OCI-LY1 (cell line): ENCODE measurements at regions not wholly inside any gene's neighbourhood (a gene's known extent, or its start where the extent isn't known, plus 50 kb on each side); places are given as distances from the start of the nearest gene placed in this dataset.
"Not testable (repeated sequence)": the region's sequence is repeated elsewhere in the genome, so short reads cannot be mapped to it uniquely, and the experiment has no call there.

Experiments used
- EZH2 ChIP-seq: fragments of 200-600 bp; sonication (generic), shearing (Covaris generic); IDR thresholded peaks from 2 replicates; pipeline ENCODE4 v1.8.0; 2017; ENCODE audit warnings: borderline replicate concordance, mixed run types, mild to moderate bottlenecking, antibody characterized with exemption, low read length, moderate library complexity, mixed read lengths
- TF ChIP-seq, protein P1 (sequence below): fragments of 200-600 bp; sonication (generic), shearing (Covaris generic); IDR thresholded peaks from 2 replicates; pipeline ENCODE4 v1.5.1; 2017; ENCODE audit warnings: mild to moderate bottlenecking, antibody characterized with exemption, low read length, moderate library complexity, mixed read lengths

DNA sequence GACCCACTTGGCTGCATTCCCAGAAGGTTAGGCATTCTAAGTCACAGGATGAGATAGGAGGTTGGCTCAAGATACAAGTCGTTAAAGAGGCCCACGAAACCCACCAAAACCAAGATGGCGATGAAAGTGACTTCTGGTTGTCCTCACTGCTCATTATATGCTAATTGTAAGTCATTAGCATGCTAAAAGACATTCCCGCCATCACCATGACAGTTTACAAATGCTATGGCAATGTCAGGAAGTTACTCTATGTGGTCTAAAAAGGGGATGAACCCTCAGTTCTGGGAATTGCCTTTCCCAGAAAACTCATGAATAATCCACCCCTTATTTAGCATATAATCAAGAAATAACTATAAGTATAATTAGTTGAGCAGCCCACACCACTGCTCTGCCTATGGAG lies 715.7 kb upstream of the TMPRSS15 start:
- TF ChIP-seq, protein P1, sequence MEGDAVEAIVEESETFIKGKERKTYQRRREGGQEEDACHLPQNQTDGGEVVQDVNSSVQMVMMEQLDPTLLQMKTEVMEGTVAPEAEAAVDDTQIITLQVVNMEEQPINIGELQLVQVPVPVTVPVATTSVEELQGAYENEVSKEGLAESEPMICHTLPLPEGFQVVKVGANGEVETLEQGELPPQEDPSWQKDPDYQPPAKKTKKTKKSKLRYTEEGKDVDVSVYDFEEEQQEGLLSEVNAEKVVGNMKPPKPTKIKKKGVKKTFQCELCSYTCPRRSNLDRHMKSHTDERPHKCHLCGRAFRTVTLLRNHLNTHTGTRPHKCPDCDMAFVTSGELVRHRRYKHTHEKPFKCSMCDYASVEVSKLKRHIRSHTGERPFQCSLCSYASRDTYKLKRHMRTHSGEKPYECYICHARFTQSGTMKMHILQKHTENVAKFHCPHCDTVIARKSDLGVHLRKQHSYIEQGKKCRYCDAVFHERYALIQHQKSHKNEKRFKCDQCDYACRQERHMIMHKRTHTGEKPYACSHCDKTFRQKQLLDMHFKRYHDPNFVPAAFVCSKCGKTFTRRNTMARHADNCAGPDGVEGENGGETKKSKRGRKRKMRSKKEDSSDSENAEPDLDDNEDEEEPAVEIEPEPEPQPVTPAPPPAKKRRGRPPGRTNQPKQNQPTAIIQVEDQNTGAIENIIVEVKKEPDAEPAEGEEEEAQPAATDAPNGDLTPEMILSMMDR: not testable (repeated sequence)
- TF ChIP-seq EZH2: not testable (repeated sequence)
